HL-60 (cell line): ENCODE measurements at regions not wholly inside any gene's neighbourhood (a gene's known extent, or its start where the extent isn't known, plus 50 kb on each side); places are given as distances from the start of the nearest gene placed in this dataset.
"Not testable (repeated sequence)": the region's sequence is repeated elsewhere in the genome, so short reads cannot be mapped to it uniquely, and the experiment has no call there.

Experiments
- DNase-seq, 2 experiments: peaks; one replicate each; pipeline ENCODE4 v3.0.0-alpha.2; 2010 to 2020; ENCODE audit warnings: low read depth in 1 of 2, low spot score in 1 of 2
- H3K27ac ChIP-seq: fragments of 250-450 bp; sonication (Bioruptor Pico); replicated peaks from 2 replicates; pipeline ENCODE4 v1.5.1; 2020; ENCODE audit warnings: mild to moderate bottlenecking, moderate library complexity
- H3K27me3 ChIP-seq: fragments of 250-450 bp; sonication (Bioruptor Pico); 2 replicates; pipeline ENCODE4 v1.5.1; 2021; ENCODE audit warnings: mild to moderate bottlenecking, moderate library complexity; ENCODE audit not compliant: insufficient read depth, poor library complexity, severe bottlenecking
- H3K4me3 ChIP-seq: replicated peaks from 2 replicates; pipeline ENCODE4 v1.5.1; 2011; ENCODE audit warnings: mild to moderate bottlenecking, control low read depth, low read length; ENCODE audit not compliant: insufficient read depth
- CTCF ChIP-seq: IDR thresholded peaks from one replicate; pipeline ENCODE4 v1.5.1; 2011; ENCODE audit warnings: low read length, control low read depth, inconsistent platforms; ENCODE audit not compliant: insufficient read depth
- GABPA ChIP-seq: IDR thresholded peaks from 2 replicates; pipeline ENCODE4 v1.6.1; 2012; ENCODE audit warnings: low read depth
- POLR2AphosphoS5 ChIP-seq: IDR thresholded peaks from 2 replicates; pipeline ENCODE4 v1.6.1; 2012; ENCODE audit warnings: low read depth
- REST ChIP-seq: IDR thresholded peaks from 2 replicates; pipeline ENCODE4 v1.6.1; 2012; ENCODE audit warnings: low read depth; ENCODE audit not compliant: insufficient replicate concordance
- SPI1 ChIP-seq: IDR thresholded peaks from 2 replicates; pipeline ENCODE4 v1.6.1; 2012; ENCODE audit warnings: low read depth, mild to moderate bottlenecking, borderline replicate concordance

- Histone ChIP-seq H3K27me3 (no peaks in the 10 kb centered on the region), H3K4me3 (no peak overlapping the region), H3K27ac (no peak overlapping the region)
- DNase-seq: no peak
- TF ChIP-seq CTCF: no peak
- TF ChIP-seq POLR2AphosphoS5: no peak
- no peak for TF ChIP-seq REST
- TF ChIP-seq GABPA: no peak
- TF ChIP-seq SPI1: no peak
Observed at GRCh38 chr16:6725634-6726331, 606.9 kb upstream of the RBFOX1 start.

GRCh38 chr16:6725206-6725605, 607.4 kb upstream of the RBFOX1 start:
- H3K27ac ChIP-seq, H3K27me3 ChIP-seq, DNase-seq, H3K4me3 ChIP-seq: not testable (repeated sequence)

GRCh38 chr16:6722786-6723185, 609.9 kb upstream of the RBFOX1 start:
- H3K27ac ChIP-seq: no peak overlapping the region
- no peak overlapping the region for H3K4me3 ChIP-seq
- no peak for DNase-seq
- no peak for TF ChIP-seq GABPA
- TF ChIP-seq REST: no peak
- TF ChIP-seq SPI1: no peak
- no peak for TF ChIP-seq CTCF
- TF ChIP-seq POLR2AphosphoS5: no peak
- H3K27me3 ChIP-seq: no peaks in the 10 kb centered on the region

GRCh38 chr16:6714510-6714909, 618.1 kb upstream of the RBFOX1 start:
- no peak overlapping the region for H3K27ac ChIP-seq
- TF ChIP-seq GABPA (no peak), SPI1 (no peak), REST (no peak), POLR2AphosphoS5 (no peak)
- no peaks in the 10 kb centered on the region for H3K27me3 ChIP-seq
- DNase-seq: no peak
- H3K4me3 ChIP-seq: no peak overlapping the region
